Hindlimb muscle (tissue), 1 donor: ENCODE measurements at regions not wholly inside any gene's neighbourhood (a gene's known extent, or its start where the extent isn't known, plus 50 kb on each side); places are given as distances from the start of the nearest gene placed in this dataset.
"Not testable (repeated sequence)": the region's sequence is repeated elsewhere in the genome, so short reads cannot be mapped to it uniquely, and the experiment has no call there.

Source experiments
- DNase-seq: peaks from one replicate; pipeline ENCODE4 v3.0.0-alpha.2; 2013

GRCh38 chr14:85934886-85935254, 404.9 kb downstream of the FLRT2 start:
- no peak for DNase-seq

GRCh38 chr14:85934123-85934885, 404.4 kb downstream of the FLRT2 start:
- no peak for DNase-seq

GRCh38 chr14:85921241-85921640, 391.3 kb downstream of the FLRT2 start:
- no peak for DNase-seq

GRCh38 chr14:85917716-85918115, 387.8 kb downstream of the FLRT2 start:
- DNase-seq = no peak

GRCh38 chr14:85915711-85916110, 385.8 kb downstream of the FLRT2 start:
- no peak for DNase-seq

GRCh38 chr14:85912141-85912540, 382.2 kb downstream of the FLRT2 start:
- DNase-seq = no peak

GRCh38 chr14:85911044-85911443, 381.1 kb downstream of the FLRT2 start:
- DNase-seq = no peak

GRCh38 chr14:85909581-85909980, 379.6 kb downstream of the FLRT2 start:
- no peak for DNase-seq

- DNase-seq = no peak
These were observed 377.6 kb downstream of the FLRT2 start for GRCh38 chr14:85907536-85907935.

- DNase-seq = no peak
These were observed 367.9 kb downstream of the FLRT2 start for GRCh38 chr14:85897808-85898207.

GRCh38 chr14:85895603-85896002, 365.7 kb downstream of the FLRT2 start:
- DNase-seq = peak; percentile 63

- DNase-seq = no peak
These were observed 362.3 kb downstream of the FLRT2 start for GRCh38 chr14:85892251-85892650.

- no peak for DNase-seq
These were observed 354.0 kb downstream of the FLRT2 start for GRCh38 chr14:85883966-85884365.

- no peak for DNase-seq
These were observed 353.2 kb downstream of the FLRT2 start for GRCh38 chr14:85883101-85883500.

GRCh38 chr14:85881935-85882334, 352.0 kb downstream of the FLRT2 start:
- no peak for DNase-seq

GRCh38 chr14:85878874-85879273, 348.9 kb downstream of the FLRT2 start:
- DNase-seq = no peak

GRCh38 chr14:85873006-85873405, 343.1 kb downstream of the FLRT2 start:
- DNase-seq = no peak

- no peak for DNase-seq
These were observed 337.5 kb downstream of the FLRT2 start for GRCh38 chr14:85867450-85867849.

- no peak for DNase-seq
These were observed 335.8 kb downstream of the FLRT2 start for GRCh38 chr14:85865701-85866100.

GRCh38 chr14:85858634-85859033, 328.7 kb downstream of the FLRT2 start:
- DNase-seq = no peak

- DNase-seq = no peak
These were observed 326.5 kb downstream of the FLRT2 start for GRCh38 chr14:85856430-85856829.

GRCh38 chr14:85853996-85854526, 324.1 kb downstream of the FLRT2 start:
- DNase-seq = no peak

GRCh38 chr14:85852906-85853305, 323.0 kb downstream of the FLRT2 start:
- no peak for DNase-seq

GRCh38 chr14:85852123-85852522, 322.2 kb downstream of the FLRT2 start:
- DNase-seq = not testable (repeated sequence)

GRCh38 chr14:85830549-85830948, 300.6 kb downstream of the FLRT2 start:
- DNase-seq = not testable (repeated sequence)
